ENCODE measurements at regions not wholly inside any gene's neighbourhood (a gene's known extent, or its start where the extent isn't known, plus 50 kb on each side); places are given as distances from the start of the nearest gene placed in this dataset.

DNA sequence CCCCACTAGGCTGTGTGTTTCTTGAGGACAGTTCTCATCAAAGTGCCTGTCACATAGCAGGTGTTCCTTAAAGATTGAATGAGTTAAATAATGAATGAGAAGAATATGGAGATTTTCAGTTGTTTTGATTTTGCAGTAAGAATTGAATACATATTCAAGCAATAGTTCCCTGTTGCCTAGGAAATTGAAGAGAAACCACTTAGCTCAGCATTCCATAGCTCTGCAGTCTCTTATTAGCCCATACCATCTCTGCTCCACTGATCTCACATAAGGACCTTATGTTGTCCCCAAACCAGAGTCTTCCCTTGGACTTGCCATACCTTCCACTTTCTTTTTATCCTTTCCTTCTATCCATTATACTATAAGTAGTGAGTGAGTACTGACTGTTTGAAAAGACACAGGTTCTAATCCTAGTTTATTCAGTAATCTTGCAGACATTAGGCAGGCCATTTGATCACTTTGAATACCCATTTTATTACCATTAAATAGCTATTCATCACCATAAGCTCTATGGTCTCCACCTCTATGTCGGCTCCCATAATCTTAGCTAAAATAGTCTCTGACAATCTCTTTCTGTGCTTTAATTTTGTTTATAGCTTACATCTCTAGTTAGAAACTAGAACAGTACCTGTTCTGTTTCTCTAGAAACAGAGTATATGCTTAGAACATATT lies 1059.6 kb upstream of the SLIT2 start:
- TF ChIP-seq, protein P1, sequence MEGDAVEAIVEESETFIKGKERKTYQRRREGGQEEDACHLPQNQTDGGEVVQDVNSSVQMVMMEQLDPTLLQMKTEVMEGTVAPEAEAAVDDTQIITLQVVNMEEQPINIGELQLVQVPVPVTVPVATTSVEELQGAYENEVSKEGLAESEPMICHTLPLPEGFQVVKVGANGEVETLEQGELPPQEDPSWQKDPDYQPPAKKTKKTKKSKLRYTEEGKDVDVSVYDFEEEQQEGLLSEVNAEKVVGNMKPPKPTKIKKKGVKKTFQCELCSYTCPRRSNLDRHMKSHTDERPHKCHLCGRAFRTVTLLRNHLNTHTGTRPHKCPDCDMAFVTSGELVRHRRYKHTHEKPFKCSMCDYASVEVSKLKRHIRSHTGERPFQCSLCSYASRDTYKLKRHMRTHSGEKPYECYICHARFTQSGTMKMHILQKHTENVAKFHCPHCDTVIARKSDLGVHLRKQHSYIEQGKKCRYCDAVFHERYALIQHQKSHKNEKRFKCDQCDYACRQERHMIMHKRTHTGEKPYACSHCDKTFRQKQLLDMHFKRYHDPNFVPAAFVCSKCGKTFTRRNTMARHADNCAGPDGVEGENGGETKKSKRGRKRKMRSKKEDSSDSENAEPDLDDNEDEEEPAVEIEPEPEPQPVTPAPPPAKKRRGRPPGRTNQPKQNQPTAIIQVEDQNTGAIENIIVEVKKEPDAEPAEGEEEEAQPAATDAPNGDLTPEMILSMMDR (IDR thresholded peaks at IDR 0.05 in 8 of 11, conservative IDR thresholded peaks at IDR 0.05 in 3 of 11) = no peak
- TF ChIP-seq POLR2AphosphoS5 (IDR thresholded peaks at IDR 0.05) = no peak
- no peak for TF ChIP-seq POLR2A (IDR thresholded peaks at IDR 0.05)
